H9 (cell line): ENCODE measurements at regions not wholly inside any gene's neighbourhood (a gene's known extent, or its start where the extent isn't known, plus 50 kb on each side); places are given as distances from the start of the nearest gene placed in this dataset.

ENCODE experiments used
- DNase-seq: peaks from one replicate; pipeline ENCODE4 v3.0.0-alpha.2; 2017
- H2AFZ ChIP-seq: one replicate; pipeline ENCODE4 v1.6.1; 2013; ENCODE audit warnings: mild to moderate bottlenecking, low read length, control low read depth, moderate library complexity
- H2AK5ac ChIP-seq: 2 replicates; pipeline ENCODE4 v1.6.1; 2013; ENCODE audit warnings: low read length, control low read depth, mixed read lengths; ENCODE audit not compliant: insufficient read length
- H2BK120ac ChIP-seq: one replicate; pipeline ENCODE4 v1.6.1; 2013; ENCODE audit warnings: low read depth, mild to moderate bottlenecking, low read length, control low read depth, inconsistent platforms; ENCODE audit not compliant: poor library complexity, severe bottlenecking
- H2BK12ac ChIP-seq: 2 replicates; pipeline ENCODE4 v1.6.1; 2013; ENCODE audit warnings: low read length, control low read depth, mixed read lengths, low read depth; ENCODE audit not compliant: insufficient read length
- H2BK15ac ChIP-seq: 2 replicates; pipeline ENCODE4 v1.6.1; 2013; ENCODE audit warnings: low read depth, low read length, control low read depth
- H2BK20ac ChIP-seq: one replicate; pipeline ENCODE4 v1.6.1; 2013; ENCODE audit warnings: low read depth, mild to moderate bottlenecking, low read length, control low read depth, inconsistent platforms; ENCODE audit not compliant: poor library complexity, severe bottlenecking
- H2BK5ac ChIP-seq: 2 replicates; pipeline ENCODE4 v1.6.1; 2013; ENCODE audit warnings: low read length, control low read depth, mixed read lengths; ENCODE audit not compliant: insufficient read length
- H3K14ac ChIP-seq: 2 replicates; pipeline ENCODE4 v1.6.1; 2013; ENCODE audit warnings: low read length, control low read depth; ENCODE audit not compliant: insufficient read depth
- H3K18ac ChIP-seq: 2 replicates; pipeline ENCODE4 v1.6.1; 2013; ENCODE audit warnings: low read depth, mild to moderate bottlenecking, mixed read lengths, low read length, control low read depth; ENCODE audit not compliant: insufficient read length
- H3K23ac ChIP-seq: 2 replicates; pipeline ENCODE4 v1.6.1; 2013; ENCODE audit warnings: low read length, control low read depth, mixed read lengths, low read depth; ENCODE audit not compliant: insufficient read length
- H3K23me2 ChIP-seq: 2 replicates; pipeline ENCODE4 v1.6.1; 2013; ENCODE audit warnings: low read depth, mild to moderate bottlenecking, mixed read lengths, low read length, control low read depth; ENCODE audit not compliant: insufficient read length, poor library complexity, severe bottlenecking
- H3K27ac ChIP-seq: 2 replicates; pipeline ENCODE4 v1.5.1; 2013; ENCODE audit warnings: low read length, control low read depth, mixed read lengths, low read depth; ENCODE audit not compliant: insufficient read length
- H3K27me3 ChIP-seq: 2 replicates; pipeline ENCODE4 v1.6.1; 2013; ENCODE audit warnings: low read length, control low read depth, inconsistent platforms; ENCODE audit not compliant: insufficient read depth
- H3K4ac ChIP-seq: 2 replicates; pipeline ENCODE4 v1.6.1; 2013; ENCODE audit warnings: low read depth, mild to moderate bottlenecking, control low read depth, inconsistent platforms, low read length, moderate library complexity
- H3K4me1 ChIP-seq: 2 replicates; pipeline ENCODE4 v1.6.1; 2013; ENCODE audit warnings: low read length, control low read depth, inconsistent platforms; ENCODE audit not compliant: insufficient read depth
- H3K4me2 ChIP-seq: 2 replicates; pipeline ENCODE4 v1.6.1; 2013; ENCODE audit warnings: low read length, control low read depth, mixed read lengths; ENCODE audit not compliant: insufficient read length, insufficient read depth
- H3K56ac ChIP-seq: 2 replicates; pipeline ENCODE4 v1.6.1; 2013; ENCODE audit warnings: low read depth, mild to moderate bottlenecking, mixed read lengths, low read length, control low read depth; ENCODE audit not compliant: insufficient read length
- H3K79me1 ChIP-seq: 2 replicates; pipeline ENCODE4 v1.6.1; 2013; ENCODE audit warnings: low read depth, mild to moderate bottlenecking, moderate library complexity, low read length, control low read depth, inconsistent platforms; ENCODE audit not compliant: insufficient read depth, poor library complexity, severe bottlenecking
- H3K79me2 ChIP-seq: 2 replicates; pipeline ENCODE4 v1.6.1; 2013; ENCODE audit warnings: low read length, control low read depth, inconsistent platforms; ENCODE audit not compliant: insufficient read depth
- H3K9ac ChIP-seq: 2 replicates; pipeline ENCODE4 v1.6.1; 2013; ENCODE audit warnings: low read length, control low read depth, mixed read lengths; ENCODE audit not compliant: insufficient read length; ENCODE audit errors: extremely low read depth
- H3K9me3 ChIP-seq: one replicate; pipeline ENCODE4 v1.6.1; 2013; ENCODE audit warnings: low read depth, low read length, inconsistent platforms; ENCODE audit not compliant: control insufficient read depth
- H3T11ph ChIP-seq: one replicate; pipeline ENCODE4 v1.6.1; 2013; ENCODE audit warnings: mild to moderate bottlenecking, low read length, control low read depth, inconsistent platforms
- H4K20me1 ChIP-seq: one replicate; pipeline ENCODE4 v1.6.1; 2013; ENCODE audit not compliant: control insufficient read depth, insufficient read length, insufficient read depth
- H4K5ac ChIP-seq: 2 replicates; pipeline ENCODE4 v1.6.1; 2013; ENCODE audit warnings: low read depth, mild to moderate bottlenecking, mixed read lengths, low read length, control low read depth; ENCODE audit not compliant: insufficient read length
- H4K8ac ChIP-seq: replicated peaks from 2 replicates; pipeline ENCODE4 v1.6.1; 2013; ENCODE audit warnings: low read length, control low read depth, mixed read lengths, low read depth; ENCODE audit not compliant: insufficient read length
- H4K91ac ChIP-seq: 2 replicates; pipeline ENCODE4 v1.6.1; 2013; ENCODE audit warnings: low read depth, mild to moderate bottlenecking, moderate library complexity, mixed read lengths, low read length, control low read depth; ENCODE audit not compliant: insufficient read length
- H3K27ac Mint-ChIP-seq, 3 experiments: 2 replicates in 2 of 3; 3 replicates in 1 of 3; pipeline ENCODE4 v1.8.0; 2020 to 2021; ENCODE audit warnings: mixed read lengths in 3 of 3, mild to moderate bottlenecking in 1 of 3, moderate library complexity in 1 of 3
- H3K27me3 Mint-ChIP-seq: 2 replicates; pipeline ENCODE4 v1.8.0; 2021; ENCODE audit warnings: low read depth, mild to moderate bottlenecking, moderate library complexity, mixed read lengths
- H3K36me3 Mint-ChIP-seq, 3 experiments: 2 replicates in 2 of 3; 3 replicates in 1 of 3; pipeline ENCODE4 v1.8.0; 2020 to 2021; ENCODE audit warnings: low read depth in 3 of 3, mixed read lengths in 3 of 3; ENCODE audit not compliant: insufficient read depth in 1 of 3
- H3K4me1 Mint-ChIP-seq, 2 experiments: 2 replicates each; pipeline ENCODE4 v1.8.0; 2020; ENCODE audit warnings: mixed read lengths in 2 of 2
- H3K4me3 Mint-ChIP-seq, 2 experiments: 2 replicates in 1 of 2; 3 replicates in 1 of 2; pipeline ENCODE4 v1.8.0; 2020 to 2021; ENCODE audit warnings: mild to moderate bottlenecking in 2 of 2, mixed read lengths in 2 of 2, moderate library complexity in 1 of 2
- H3K9me3 Mint-ChIP-seq, 2 experiments: 2 replicates in 1 of 2; 3 replicates in 1 of 2; pipeline ENCODE4 v1.8.0; 2020; ENCODE audit warnings: mild to moderate bottlenecking in 2 of 2, mixed read lengths in 2 of 2, moderate library complexity in 1 of 2
- WGBS: extraction: QIAGEN DNeasy Blood & Tissue Kit; methylation state at CpG from one replicate; pipeline ENCODE4 v1.1.7; 2013; ENCODE audit warnings: missing lambda C conversion rate, low lambda C conversion rate, mixed read lengths; ENCODE audit not compliant: insufficient read length; ENCODE audit errors: extremely low coverage; 5-methylcytosine and 5-hydroxymethylcytosine counted together
- TF ChIP-seq, protein P1 (sequence below): fragments of 200-600 bp; sonication (generic); conservative IDR thresholded peaks from 3 replicates; pipeline ENCODE4 v1.8.0; 2021; ENCODE audit warnings: antibody characterized with exemption, mild to moderate bottlenecking

- Histone ChIP-seq H3K79me2 (no peaks in the 10 kb centered on the region), H3K23me2 (no peaks in the 10 kb centered on the region), H3K18ac (no peak overlapping the region), H2BK15ac (no peak overlapping the region), H3K4ac (no peak overlapping the region), H3K9ac (no peak overlapping the region), H2AK5ac (no peak overlapping the region), H2BK120ac (no peak overlapping the region), H3T11ph (no peak overlapping the region), H3K23ac (no peak overlapping the region), H3K56ac (no peak overlapping the region), H2AFZ (no peak overlapping the region), H3K79me1 (no peaks in the 10 kb centered on the region), H4K8ac (no peak overlapping the region), H2BK20ac (no peak overlapping the region), H3K27me3 (no peaks in the 10 kb centered on the region; the same call in 1 of the 2 replicates), H4K5ac (no peak overlapping the region), H3K4me2 (no peak overlapping the region), H4K20me1 (no peaks in the 10 kb centered on the region), H3K27ac (no peak overlapping the region), H2BK5ac (no peak overlapping the region), H3K4me1 (no peaks in the 10 kb centered on the region), H4K91ac (no peak overlapping the region), H3K14ac (no peak overlapping the region), H2BK12ac (no peak overlapping the region), H3K9me3 (no peaks in the 10 kb centered on the region)
- Mint-ChIP-seq H3K4me1 (peaks cover 13 to 18% of the 10 kb centered on the region in 2 experiments), H3K4me3 (no peak overlapping the region), H3K36me3 (no peaks in the 10 kb centered on the region), H3K9me3 (no peaks in the 10 kb centered on the region; a peak in 1 of 5 replicates), H3K27ac (no peak overlapping the region), H3K27me3 (peaks cover 14% of the 10 kb centered on the region)
- DNase-seq: no peak
- TF ChIP-seq, protein P1, sequence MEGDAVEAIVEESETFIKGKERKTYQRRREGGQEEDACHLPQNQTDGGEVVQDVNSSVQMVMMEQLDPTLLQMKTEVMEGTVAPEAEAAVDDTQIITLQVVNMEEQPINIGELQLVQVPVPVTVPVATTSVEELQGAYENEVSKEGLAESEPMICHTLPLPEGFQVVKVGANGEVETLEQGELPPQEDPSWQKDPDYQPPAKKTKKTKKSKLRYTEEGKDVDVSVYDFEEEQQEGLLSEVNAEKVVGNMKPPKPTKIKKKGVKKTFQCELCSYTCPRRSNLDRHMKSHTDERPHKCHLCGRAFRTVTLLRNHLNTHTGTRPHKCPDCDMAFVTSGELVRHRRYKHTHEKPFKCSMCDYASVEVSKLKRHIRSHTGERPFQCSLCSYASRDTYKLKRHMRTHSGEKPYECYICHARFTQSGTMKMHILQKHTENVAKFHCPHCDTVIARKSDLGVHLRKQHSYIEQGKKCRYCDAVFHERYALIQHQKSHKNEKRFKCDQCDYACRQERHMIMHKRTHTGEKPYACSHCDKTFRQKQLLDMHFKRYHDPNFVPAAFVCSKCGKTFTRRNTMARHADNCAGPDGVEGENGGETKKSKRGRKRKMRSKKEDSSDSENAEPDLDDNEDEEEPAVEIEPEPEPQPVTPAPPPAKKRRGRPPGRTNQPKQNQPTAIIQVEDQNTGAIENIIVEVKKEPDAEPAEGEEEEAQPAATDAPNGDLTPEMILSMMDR: no peak
- no CpG with 5 or more reads among the region's 3 CpGs for WGBS
Observed at GRCh38 chr15:69720536-69720935, 267.9 kb downstream of the RPLP1 start.
